ENCODE measurements at regions not wholly inside any gene's neighbourhood (a gene's known extent, or its start where the extent isn't known, plus 50 kb on each side); places are given as distances from the start of the nearest gene placed in this dataset.
"Not testable (repeated sequence)": the region's sequence is repeated elsewhere in the genome, so short reads cannot be mapped to it uniquely, and the experiment has no call there.

DNA sequence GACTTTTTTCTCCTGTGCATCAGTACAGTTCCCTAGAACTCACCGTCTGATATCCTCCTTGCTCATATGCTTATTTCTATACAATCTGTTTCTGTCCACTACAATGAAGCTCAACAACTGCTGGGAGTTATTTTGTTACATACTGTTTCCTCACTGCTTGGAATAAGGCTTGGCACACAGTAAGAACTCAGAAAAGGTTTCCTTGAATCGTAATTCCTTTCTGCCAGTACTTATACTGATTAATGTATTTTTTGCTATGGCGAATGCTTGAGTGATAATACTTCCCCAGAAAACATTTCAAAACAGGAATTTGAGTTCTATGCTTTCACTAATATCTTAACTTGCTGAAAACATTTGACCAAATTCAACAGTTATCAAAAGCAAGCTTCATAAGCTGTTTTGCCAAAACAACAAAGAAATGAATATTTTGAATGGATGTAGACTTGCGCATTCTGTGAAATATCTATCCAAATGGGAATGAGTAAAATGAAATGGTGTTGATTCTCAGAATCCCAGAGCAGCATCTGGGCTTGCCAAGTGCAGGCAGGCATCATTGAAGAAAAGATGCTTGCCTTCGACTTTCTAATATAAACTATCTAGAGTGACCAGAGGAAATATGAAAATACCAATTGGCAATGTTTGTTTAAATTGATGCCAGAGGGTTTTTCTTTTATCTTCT, 286.3 kb downstream of the RAP2B start:
- DNase-seq = no peak

DNA sequence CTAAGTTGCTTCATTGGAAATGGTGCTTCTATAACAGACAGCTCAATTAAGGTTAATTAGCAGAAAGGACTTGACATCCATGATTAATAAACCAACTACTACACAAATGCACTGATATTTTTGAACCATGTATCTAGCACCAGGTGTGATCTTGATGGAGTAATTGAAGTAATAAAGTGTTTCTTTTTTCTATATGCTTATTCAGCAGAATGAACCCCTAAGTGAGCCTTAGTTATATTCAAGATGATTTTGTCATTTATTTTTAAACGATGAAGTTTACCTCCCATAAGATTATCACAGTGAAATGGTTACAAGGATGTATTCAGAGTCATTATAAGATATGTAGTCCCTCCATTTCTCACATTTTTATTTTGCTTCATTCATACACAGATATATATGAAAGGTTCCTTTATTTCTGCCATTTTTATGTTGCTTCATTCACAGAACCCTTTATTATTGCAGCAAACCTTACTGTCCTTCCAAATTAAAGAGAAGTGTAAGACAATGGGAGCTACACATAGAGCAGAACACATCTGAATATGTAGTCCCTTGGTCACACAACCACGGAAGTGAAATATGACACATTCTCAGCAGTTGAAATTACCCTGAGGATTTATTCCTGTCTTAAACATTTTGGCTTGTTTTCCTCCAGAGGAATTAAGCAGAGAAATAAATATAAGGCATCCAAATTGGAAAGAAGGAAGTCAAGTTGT, 295.0 kb downstream of the RAP2B start:
- no peak for DNase-seq

DNA sequence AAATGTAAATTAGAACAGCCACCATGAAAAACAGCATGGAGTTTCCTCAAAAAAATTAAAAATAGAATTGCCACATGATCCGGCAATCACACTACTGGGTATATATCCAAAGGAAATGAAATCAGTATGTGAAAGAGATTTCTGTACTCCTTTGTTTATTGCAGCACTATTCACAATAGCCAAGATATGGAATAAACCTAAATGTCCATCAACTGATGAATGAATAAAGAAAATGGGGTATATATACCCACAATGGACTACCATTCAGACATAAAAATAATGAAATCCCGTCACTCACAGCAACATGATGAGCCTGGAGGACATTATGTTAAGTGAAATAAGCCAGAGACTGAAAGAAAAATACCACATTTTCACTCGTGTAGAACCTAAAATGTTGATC, 296.9 kb downstream of the RAP2B start:
- no peak for DNase-seq

DNA sequence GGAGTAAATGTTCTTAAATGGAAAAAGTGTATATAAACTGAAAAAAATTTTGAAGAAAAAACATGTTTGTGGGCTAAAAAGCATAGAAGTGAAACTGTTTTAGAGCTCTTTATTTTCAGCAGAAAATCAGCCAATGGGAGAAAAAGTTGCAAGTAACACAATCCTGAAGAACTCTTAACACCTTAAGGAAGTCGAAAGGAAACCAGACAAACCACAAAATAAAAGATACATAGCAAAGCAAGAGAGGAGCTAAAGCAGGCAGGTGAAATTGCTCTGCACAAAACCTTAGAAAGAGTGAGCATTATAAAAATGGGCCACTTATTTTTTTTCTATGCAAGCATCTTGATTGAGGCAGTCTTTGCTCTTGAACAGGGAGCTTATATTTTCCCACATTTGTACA, 300.5 kb downstream of the RAP2B start:
- no peak for DNase-seq

DNA sequence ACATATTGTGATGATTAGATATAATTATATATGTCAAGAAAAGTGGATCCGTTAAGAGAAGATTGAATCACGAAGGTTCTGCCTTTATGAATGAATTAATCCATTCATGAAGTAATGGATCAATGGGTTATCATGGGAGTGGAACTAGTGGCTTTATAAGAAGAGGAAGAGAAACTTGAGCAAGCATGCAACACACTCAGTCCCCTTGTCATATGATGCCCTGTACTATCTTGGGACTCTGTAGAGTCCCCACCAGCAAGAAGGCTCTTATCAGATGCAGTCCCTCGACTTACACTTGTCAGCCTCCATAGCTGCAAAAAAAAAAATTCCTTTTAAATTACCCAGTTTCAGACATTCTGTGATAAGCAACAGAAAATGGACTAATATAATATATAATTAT, 301.9 kb downstream of the RAP2B start:
- no peak for DNase-seq

DNA sequence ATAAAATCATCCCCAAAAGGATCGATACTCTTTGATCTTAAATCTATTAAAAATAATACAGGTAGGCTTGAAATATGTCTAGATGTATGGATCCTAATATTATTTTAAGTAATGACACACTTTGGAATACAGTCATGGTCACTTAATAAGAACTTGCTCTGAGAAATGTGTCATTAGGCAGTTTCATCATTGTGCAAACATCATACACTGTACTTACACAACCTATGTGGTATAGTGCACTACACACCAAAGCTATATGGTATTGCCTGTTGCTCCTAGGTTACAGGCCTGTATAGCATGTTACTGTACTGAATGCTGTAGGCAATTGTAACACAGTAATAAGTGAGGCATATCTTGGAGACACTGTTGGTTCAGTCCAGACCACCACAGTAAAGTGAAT, 307.1 kb downstream of the RAP2B start:
- no peak for DNase-seq

DNA sequence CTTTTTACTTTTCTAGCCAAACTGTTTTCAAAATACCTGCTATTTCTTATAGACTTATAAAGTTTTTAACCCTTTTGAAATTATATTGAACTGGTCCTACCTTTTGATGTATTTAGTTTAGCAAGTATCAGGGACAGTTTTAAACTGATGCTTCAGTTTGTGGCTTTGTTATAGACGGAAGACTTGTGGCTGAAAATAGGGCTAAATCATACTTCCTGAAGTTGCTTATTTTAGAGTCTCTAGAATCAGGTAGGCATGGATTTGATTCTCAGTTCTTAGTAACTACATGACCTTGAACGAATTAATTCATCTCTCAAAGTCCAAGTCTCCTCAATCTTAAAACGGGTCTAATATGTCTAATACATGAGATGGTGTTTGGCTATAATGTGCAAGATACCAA, 322.8 kb downstream of the RAP2B start:
- no peak for DNase-seq

DNA sequence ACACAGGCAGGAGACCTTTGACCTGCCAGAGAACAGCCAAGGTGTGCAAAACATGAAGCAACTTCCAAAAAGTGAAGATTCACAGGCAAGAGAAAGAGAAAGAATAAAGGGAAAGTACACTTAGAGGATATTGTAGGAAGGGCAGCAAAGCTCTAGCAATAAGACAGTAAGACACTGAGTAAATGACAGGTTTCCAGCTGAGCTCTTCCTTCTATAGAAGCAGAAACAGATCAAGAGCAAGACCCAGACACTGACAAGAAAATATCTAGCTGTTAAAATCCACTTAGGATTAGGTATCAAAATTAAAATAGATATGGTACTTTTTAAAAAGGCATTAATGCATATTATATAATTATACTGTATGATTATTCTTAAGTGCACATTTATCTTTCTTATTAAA, 333.4 kb downstream of the RAP2B start:
- DNase-seq = no peak

DNA sequence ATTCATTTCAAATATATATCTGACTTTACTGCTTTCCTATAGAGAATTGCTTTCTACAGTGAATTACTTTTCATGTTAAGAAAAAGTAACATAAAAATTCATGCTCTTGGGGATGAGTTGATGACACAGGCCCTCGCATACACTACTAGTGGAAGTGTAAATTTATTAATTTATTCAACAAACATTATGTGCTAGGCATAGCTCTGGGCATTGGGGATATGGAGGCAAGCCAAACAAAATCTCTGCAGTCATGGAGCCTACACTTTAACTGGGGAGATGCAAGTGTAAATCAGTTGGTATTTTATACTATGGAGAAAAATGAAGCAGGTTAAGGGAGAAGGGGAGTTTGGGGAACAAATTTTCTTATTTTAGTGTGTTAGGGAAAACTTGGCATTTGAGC, 340.7 kb downstream of the RAP2B start:
- DNase-seq = no peak

DNA sequence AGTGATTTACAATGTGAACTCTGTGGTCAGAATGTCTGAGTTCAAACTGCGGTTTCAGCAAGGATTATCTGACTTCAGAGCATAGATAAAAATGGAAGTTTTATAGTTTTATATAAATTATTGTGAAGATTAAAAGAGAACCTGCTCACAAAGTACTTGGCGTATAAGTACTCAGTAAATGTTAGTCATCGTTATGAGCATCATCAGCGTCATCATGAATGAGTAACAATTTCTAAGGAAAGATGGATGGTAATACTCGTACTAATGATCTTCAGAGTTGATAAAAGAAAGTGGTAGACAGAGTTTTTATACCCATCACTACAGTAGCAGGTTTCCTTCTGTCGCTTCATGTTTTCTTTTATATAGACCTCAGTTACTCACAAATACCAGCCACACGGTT, 341.8 kb downstream of the RAP2B start:
- no peak for DNase-seq

DNA sequence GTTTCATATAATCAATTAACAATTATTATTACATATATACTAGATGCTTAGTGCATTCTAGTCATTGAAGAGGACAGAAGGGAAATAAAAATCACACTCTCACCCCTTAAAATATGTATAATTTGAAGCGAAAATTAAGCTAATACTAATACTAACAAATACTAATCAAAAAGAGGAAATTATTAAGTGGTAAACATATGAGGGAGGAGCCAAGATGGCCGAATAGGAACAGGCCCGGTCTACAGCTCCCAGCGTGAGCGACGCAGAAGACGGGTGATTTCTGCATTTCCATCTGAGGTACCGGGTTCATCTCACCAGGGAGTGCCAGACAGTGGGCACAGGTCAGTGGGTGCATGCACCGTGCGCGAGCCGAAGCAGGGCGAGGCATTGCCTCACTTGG, 344.2 kb downstream of the RAP2B start:
- not testable (repeated sequence) for DNase-seq

DNA sequence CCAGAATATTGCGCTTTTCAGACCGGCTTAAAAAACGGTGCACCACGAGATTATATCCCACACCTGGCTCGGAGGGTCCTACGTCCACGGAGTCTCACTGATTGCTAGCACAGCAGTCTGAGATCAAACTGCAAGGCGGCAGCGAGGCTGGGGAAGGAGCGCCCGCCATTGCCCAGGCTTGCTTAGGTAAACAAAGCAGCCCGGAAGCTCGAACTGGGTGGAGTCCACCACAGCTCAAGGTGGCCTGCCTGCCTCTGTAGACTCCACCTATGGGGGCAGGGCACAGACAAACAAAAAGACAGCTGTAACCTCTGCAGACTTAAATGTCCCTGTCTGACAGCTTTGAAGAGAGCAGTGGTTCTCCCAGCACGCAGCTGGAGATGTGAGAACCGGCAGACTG, 344.7 kb downstream of the RAP2B start:
- not testable (repeated sequence) for DNase-seq

DNA sequence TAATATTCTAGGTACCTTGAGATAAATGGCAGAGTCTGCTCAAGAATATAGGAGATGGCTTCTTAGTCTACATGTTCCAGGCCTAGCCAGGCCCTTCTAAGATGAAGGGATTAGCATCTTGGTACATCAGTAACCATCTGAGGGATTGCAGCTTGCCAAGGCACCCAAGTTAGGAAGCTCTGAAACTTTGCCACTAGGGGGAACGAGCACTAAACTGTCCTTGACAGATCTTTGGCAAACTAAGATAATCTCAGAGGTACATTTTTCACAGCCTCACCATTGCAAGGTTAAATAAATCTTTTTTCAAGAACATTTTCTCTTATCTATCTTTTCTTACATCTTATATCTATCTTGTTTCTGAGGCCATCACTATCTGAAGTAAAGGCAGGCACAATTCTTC, 351.2 kb downstream of the RAP2B start:
- DNase-seq = no peak

DNA sequence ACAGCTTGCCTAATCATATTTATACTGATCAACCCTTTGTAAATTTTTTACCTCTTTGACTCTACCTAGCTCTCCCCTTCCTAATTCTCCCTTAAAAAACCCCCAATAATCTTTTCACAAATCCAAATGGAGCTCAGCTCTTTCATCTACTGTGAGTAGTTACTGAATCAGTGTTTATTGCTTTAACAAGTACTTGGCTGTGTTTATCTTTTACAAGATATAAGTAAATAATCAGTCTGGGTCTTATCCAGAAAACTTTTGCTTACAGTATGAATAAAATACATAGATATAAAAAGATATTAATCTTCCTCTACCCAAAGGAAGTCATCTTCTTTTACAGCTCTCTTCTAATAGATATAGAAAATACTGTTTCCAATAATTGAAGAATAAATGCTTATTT, 366.4 kb downstream of the RAP2B start:
- no peak for DNase-seq

DNA sequence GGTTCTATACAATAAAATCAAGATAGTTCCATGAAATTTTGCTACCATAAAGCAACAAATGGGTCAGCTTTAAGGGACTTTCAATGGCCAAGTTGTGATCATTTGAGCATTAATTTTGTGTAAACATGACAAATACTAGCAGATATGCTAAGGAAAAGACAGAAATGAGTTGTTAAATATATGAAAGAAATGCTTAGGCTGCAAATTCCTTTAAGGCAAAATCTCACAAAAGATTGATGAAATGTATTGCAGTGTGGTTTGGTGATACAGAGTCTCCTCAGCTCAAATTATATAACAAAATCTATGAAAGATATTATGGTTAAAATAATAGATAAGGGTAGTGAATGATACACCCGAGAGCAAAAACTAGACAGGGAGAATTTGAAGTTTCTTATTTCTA, 377.2 kb downstream of the RAP2B start:
- DNase-seq = no peak

DNA sequence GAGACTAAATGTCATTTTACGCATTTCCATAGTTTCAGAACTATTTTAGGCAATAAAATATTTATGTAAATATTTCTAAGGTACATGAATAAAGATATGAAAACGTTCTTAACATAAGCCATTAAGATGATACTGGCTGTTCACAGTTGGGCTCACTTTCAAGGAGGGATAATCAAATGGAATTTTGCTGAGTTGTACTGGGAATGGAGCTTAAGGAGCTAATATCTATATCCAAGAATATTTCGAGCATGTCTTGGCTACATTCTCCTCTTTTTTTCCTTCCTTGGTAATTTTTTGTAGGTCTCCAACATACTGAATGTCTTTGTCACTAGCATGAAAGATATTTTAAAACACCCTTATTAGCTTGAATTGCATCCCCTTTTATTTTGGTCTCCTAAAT, 383.4 kb downstream of the RAP2B start:
- no peak for DNase-seq

DNA sequence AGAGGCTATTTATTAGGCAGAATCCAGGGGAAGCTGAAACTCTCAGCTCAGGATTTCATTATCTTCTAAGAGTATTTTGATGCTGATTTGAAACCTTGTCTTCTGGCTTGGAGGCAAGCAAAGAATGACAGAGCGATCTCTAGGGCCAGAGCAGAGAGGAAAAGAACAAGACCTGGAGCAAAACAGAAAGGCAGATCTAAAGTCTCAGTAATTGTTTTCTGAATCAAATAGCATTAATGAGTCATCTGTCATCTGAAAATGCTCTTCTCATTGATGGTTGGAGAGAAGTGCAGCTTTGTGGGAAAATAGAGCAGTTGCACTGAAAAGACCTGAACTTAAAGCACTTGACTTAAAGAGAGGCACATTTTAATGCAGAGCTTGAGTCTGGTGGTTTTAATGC, 385.9 kb downstream of the RAP2B start:
- DNase-seq = no peak

DNA sequence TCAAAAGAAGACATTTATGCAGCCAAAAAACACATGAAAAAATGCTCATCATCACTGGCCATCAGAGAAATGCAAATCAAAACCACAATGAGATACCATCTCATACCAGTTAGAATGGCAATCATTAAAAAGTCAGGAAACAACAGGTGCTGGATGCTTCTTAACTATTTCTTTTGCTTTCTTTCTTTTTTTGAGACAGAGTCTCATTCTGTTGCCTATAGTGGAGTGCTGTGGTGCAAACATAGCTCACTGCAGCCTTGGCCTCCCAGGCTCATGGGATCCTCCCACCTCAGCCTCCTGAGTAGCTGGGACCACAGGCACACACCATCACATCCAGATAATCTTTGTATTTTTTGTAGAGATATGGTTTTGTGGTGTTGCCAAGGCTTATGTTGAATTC, 387.7 kb downstream of the RAP2B start:
- DNase-seq = not testable (repeated sequence)

DNA sequence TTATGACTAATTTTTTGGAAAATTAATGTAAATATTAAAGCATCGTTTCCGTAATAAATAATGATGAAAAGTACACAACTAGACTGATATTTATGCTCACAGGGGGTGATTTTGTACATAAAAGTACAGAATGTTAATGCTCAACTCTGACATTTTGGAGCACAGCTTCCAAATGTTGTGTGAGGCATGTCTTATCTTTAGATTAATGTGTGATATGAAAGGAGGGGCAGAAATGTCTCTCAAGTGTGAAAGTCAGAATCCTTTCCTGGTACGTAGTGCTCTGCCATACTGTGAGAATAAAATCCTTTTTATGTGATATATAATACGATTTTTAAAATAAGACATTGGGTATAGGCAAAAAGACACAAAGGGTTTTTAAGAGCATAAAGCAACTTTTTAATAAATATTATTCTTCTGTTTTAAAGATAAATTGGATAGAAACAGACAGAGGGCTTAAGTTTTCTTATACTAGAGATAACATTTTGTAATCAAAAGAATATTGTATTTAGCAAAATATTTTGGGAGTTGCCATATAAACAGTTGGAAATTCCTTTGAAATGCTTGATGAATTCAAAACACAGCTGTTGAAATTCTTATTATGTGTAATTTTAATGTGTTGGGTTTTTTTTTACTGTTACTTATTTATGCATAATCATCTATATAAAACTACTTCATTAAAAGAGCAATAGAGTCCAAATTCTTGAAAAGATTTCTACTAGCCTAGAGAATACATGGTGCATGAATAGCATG, 389.7 kb downstream of the RAP2B start:
- DNase-seq = no peak

DNA sequence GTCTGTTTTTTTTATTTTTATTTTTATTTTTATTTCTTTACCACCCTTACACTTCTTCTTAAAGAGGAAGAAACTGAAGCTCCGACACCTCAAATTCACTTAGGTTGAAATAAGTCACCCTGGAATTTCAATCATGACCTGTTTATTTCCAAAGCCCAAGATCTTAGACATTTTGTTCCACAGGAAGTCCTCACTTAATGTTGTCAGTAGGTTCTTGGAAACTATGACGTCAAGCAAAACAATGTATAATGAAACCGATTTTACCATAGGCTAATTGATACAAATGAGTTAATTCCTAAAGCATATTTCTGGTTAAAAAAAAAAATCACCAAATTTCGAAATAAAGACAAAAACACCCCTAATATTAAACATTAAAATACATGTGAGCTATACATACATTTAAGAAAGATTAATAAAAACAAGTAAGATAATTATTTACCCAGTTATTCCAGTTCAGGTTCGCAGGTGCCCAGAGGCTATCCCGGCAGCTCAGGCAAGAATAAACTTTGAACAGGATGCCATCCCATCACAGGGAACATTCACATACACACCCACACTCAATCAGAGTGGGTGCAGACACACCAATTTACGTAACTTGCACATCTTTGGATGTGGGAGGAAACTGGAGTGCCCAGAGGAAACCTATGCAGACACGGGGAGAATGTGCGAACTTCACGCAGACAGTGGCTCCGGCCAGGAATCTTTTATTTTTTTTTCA, 391.0 kb downstream of the RAP2B start:
- DNase-seq = no peak

DNA sequence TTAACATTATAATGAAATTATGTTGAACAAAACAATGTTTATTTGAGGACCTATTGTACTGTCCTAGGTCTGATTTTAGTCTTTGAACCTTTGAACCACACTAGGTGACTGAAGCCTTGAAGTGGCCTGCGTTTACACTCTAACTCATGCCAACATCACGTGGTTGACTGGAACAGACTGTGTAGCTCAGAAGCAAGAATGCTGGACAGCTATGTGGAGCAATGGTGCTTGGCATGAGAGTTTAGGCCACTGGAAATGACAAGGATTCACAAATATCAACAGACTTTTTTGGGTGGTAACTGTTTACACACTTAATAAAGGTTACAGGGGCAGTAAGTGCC, 391.5 kb downstream of the RAP2B start:
- DNase-seq = no peak

DNA sequence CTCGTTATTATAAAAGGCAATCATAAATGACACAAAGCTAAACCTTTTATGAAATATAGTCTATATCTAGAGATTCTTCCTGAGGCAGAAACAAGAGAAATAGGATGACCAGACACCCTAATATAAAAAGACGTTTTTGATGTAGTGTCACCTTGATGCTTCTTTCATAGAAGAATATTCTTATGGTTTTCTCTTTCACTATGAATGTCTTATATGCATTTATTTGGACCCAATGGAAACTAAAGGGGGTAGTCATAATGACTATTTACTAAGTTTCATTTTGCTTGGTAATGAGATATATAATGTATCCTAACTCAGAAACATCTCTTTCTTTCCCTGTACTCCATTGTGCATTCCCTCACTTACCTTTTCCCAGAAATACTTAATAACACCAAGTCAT, 393.9 kb downstream of the RAP2B start:
- DNase-seq = no peak

DNA sequence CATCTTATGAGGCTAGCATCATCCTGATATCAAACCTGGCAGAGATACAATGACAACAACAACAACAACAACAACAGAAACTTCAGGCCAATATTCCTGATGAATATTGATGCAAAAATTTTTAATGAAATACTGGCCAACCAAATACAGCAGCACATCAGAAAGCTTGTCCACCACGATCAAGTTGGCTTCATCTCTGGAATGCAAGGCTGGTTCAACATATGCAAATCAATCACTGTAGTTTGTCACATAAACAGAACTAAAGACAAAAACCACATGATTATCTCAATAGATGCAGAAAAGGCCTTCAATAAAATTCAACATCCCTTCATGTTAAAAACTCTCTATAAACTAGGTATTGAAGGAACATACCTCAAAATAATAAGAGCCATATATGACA, 397.3 kb downstream of the RAP2B start:
- not testable (repeated sequence) for DNase-seq

DNA sequence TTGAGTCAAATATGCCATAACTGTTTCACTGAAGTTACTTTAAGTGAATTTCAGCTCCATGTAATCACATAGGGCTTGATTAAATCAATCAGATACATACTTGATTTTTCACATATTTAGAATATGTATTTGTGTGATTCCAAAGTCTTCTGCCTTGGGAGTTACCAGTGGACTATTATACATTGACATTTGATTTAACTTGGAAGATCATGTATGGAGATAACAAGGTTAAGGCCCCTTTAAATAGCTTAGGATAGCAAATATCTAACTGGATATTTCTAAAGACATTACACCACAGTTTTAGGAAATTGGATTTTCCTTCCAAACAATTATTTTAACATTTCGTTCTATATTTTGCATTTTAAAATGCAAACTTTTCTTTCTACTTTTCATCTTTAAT, 405.0 kb downstream of the RAP2B start:
- no peak for DNase-seq

Measured in activated CD4-positive, alpha-beta T cell treated with anti-CD3 and anti-CD28 coated beads, Interleukin-2, amount 50 U/mL, for 1 hour (primary cell).